NOMO-1 (cell line): ENCODE measurements at regions not wholly inside any gene's neighbourhood (a gene's known extent, or its start where the extent isn't known, plus 50 kb on each side); places are given as distances from the start of the nearest gene placed in this dataset.

Experiments used
- DNase-seq, 2 experiments: peaks; one replicate each; lab custom pipeline; 2025; ENCODE audit not compliant: unreplicated experiment in 2 of 2; lab: John Stamatoyannopoulos, UW

- DNase-seq = no peak
Observed at GRCh38 chr18:64893349-64893748, 744.5 kb upstream of the LINC00305 start.

- no peak for DNase-seq
Observed at GRCh38 chr18:64888956-64889355, 740.1 kb upstream of the LINC00305 start.

- DNase-seq = no peak
Observed at GRCh38 chr18:64886995-64887394, 738.1 kb upstream of the LINC00305 start.

GRCh38 chr18:64882896-64883295 is 734.0 kb upstream of the LINC00305 start:
- no peak for DNase-seq

GRCh38 chr18:64876833-64877232 is 727.9 kb upstream of the LINC00305 start:
- DNase-seq = no peak

- no peak for DNase-seq
Observed at GRCh38 chr18:64872710-64873458, 724.0 kb upstream of the LINC00305 start.

GRCh38 chr18:64854112-64854511 is 705.2 kb upstream of the LINC00305 start:
- no peak for DNase-seq

- DNase-seq = no peak
Observed at GRCh38 chr18:64852281-64852680, 703.4 kb upstream of the LINC00305 start.

- no peak for DNase-seq
Observed at GRCh38 chr18:64851726-64852125, 702.8 kb upstream of the LINC00305 start.

GRCh38 chr18:64850791-64851190 is 701.9 kb upstream of the LINC00305 start:
- no peak for DNase-seq

- no peak for DNase-seq
Observed at GRCh38 chr18:64840911-64841701, 692.2 kb upstream of the LINC00305 start.

- DNase-seq = no peak
Observed at GRCh38 chr18:64810354-64810753, 661.5 kb upstream of the LINC00305 start.

- DNase-seq = peak in 1 of 2 experiments; percentile 5
Observed at GRCh38 chr18:64809801-64810200, 660.9 kb upstream of the LINC00305 start.

GRCh38 chr18:64807560-64807959 is 658.7 kb upstream of the LINC00305 start:
- DNase-seq = no peak

- DNase-seq = no peak
Observed at GRCh38 chr18:64806691-64807090, 657.8 kb upstream of the LINC00305 start.

GRCh38 chr18:64806232-64806631 is 657.3 kb upstream of the LINC00305 start:
- no peak for DNase-seq

GRCh38 chr18:64803471-64803870 is 654.6 kb upstream of the LINC00305 start:
- no peak for DNase-seq

- DNase-seq = no peak
Observed at GRCh38 chr18:64800151-64800550, 651.3 kb upstream of the LINC00305 start.

- no peak for DNase-seq
Observed at GRCh38 chr18:64799376-64799775, 650.5 kb upstream of the LINC00305 start.

- DNase-seq = no peak
Observed at GRCh38 chr18:64791236-64791635, 642.3 kb upstream of the LINC00305 start.

GRCh38 chr18:64785686-64786085 is 636.8 kb upstream of the LINC00305 start:
- DNase-seq = no peak

- DNase-seq = no peak
Observed at GRCh38 chr18:64777556-64777955, 628.7 kb upstream of the LINC00305 start.
